T-helper 1 cell treated with Interleukin-12 subunit alpha and Interleukin-12 subunit beta and Interleukin-4 antibody, amounts not matched to agents 30 ng/mL and 1 ng/mL, for 36 hours (primary cell): ENCODE measurements at regions not wholly inside any gene's neighbourhood (a gene's known extent, or its start where the extent isn't known, plus 50 kb on each side); places are given as distances from the start of the nearest gene placed in this dataset.
"Not testable (repeated sequence)": the region's sequence is repeated elsewhere in the genome, so short reads cannot be mapped to it uniquely, and the experiment has no call there.

Experiments
- intact Hi-C: fragments of 100-400 bp; cut with micrococcal nuclease; formaldehyde crosslinking; loops from one replicate; pipeline ENCODE4 v1.15.1; 2024

GRCh38 chr4:123209436-123209835 is 187.2 kb upstream of the SPRY1 start:
- intact Hi-C loops = no loop called here

GRCh38 chr4:123215536-123215935 is 181.1 kb upstream of the SPRY1 start:
- intact Hi-C loops = no loop called here

GRCh38 chr4:123216543-123216942 is 180.1 kb upstream of the SPRY1 start:
- intact Hi-C loops = no loop called here

- intact Hi-C loops = no loop called here
Measured at GRCh38 chr4:123216946-123217345, 179.6 kb upstream of the SPRY1 start.

- intact Hi-C loops = no loop called here
Measured at GRCh38 chr4:123217664-123218063, 178.9 kb upstream of the SPRY1 start.

- intact Hi-C loops = no loop called here
Measured at GRCh38 chr4:123218981-123219380, 177.6 kb upstream of the SPRY1 start.

- intact Hi-C loops = no loop called here
Measured at GRCh38 chr4:123229286-123229685, 167.3 kb upstream of the SPRY1 start.

- intact Hi-C loops = no loop called here
Measured at GRCh38 chr4:123230061-123230460, 166.5 kb upstream of the SPRY1 start.

- intact Hi-C loops = no loop called here
Measured at GRCh38 chr4:123232439-123232838, 164.2 kb upstream of the SPRY1 start.

- intact Hi-C loops = no loop called here
Measured at GRCh38 chr4:123233136-123233768, 163.3 kb upstream of the SPRY1 start.

- intact Hi-C loops = no loop called here
Measured at GRCh38 chr4:123234955-123235354, 161.6 kb upstream of the SPRY1 start.

- intact Hi-C loops = no loop called here
Measured at GRCh38 chr4:123235431-123235830, 161.2 kb upstream of the SPRY1 start.

- intact Hi-C loops = no loop called here
Measured at GRCh38 chr4:123236606-123237005, 160.0 kb upstream of the SPRY1 start.

- intact Hi-C loops = not testable (repeated sequence)
Measured at GRCh38 chr4:123240286-123240685, 156.3 kb upstream of the SPRY1 start.

GRCh38 chr4:123243220-123243619 is 153.4 kb upstream of the SPRY1 start:
- intact Hi-C loops = not testable (repeated sequence)

GRCh38 chr4:123244137-123244536 is 152.5 kb upstream of the SPRY1 start:
- intact Hi-C loops = no loop called here

- intact Hi-C loops = no loop called here
Measured at GRCh38 chr4:123246085-123246484, 150.5 kb upstream of the SPRY1 start.

GRCh38 chr4:123248085-123248659 is 148.4 kb upstream of the SPRY1 start:
- intact Hi-C loops = no loop called here

GRCh38 chr4:123249821-123250220 is 146.8 kb upstream of the SPRY1 start:
- intact Hi-C loops = no loop called here

GRCh38 chr4:123250843-123251242 is 145.8 kb upstream of the SPRY1 start:
- intact Hi-C loops = no loop called here

GRCh38 chr4:123255971-123256370 is 140.6 kb upstream of the SPRY1 start:
- intact Hi-C loops = no loop called here

GRCh38 chr4:123256901-123257300 is 139.7 kb upstream of the SPRY1 start:
- intact Hi-C loops = no loop called here

GRCh38 chr4:123257591-123257990 is 139.0 kb upstream of the SPRY1 start:
- intact Hi-C loops = no loop called here
